Neural cell (in vitro differentiated cells): ENCODE measurements at regions not wholly inside any gene's neighbourhood (a gene's known extent, or its start where the extent isn't known, plus 50 kb on each side); places are given as distances from the start of the nearest gene placed in this dataset.

ENCODE experiments used
- EP300 ChIP-seq: fragments of 450-650 bp; conservative IDR thresholded peaks from 2 replicates; pipeline ENCODE4 v1.6.1; 2014; ENCODE audit warnings: antibody characterized with exemption, mild to moderate bottlenecking, moderate library complexity; ENCODE audit not compliant: poor library complexity, severe bottlenecking
- EZH2 ChIP-seq: fragments of 200-600, 300-800 bp; shearing (Covaris generic), sonication (generic); IDR thresholded peaks from 2 replicates; pipeline ENCODE4 v1.6.1; 2014; ENCODE audit warnings: antibody characterized with exemption, low read length, borderline replicate concordance, mild to moderate bottlenecking; ENCODE audit not compliant: insufficient read depth, poor library complexity, severe bottlenecking
- MXI1 ChIP-seq: fragments of 450-650 bp; conservative IDR thresholded peaks from 2 replicates; pipeline ENCODE4 v1.6.1; 2014; ENCODE audit warnings: antibody characterized with exemption, mild to moderate bottlenecking; ENCODE audit not compliant: poor library complexity, severe bottlenecking
- POLR2AphosphoS5 ChIP-seq: IDR thresholded peaks from 2 replicates; pipeline ENCODE4 v1.6.1; 2012
- RAD21 ChIP-seq: fragments of 450-650 bp; conservative IDR thresholded peaks from 2 replicates; pipeline ENCODE4 v1.6.1; 2014; ENCODE audit warnings: antibody characterized with exemption, mild to moderate bottlenecking, moderate library complexity
- REST ChIP-seq: IDR thresholded peaks from 2 replicates; pipeline ENCODE4 v1.6.1; 2012; ENCODE audit warnings: borderline replicate concordance
- TAF1 ChIP-seq: IDR thresholded peaks from 2 replicates; pipeline ENCODE4 v1.6.1; 2012; ENCODE audit warnings: low read depth
- TF ChIP-seq, protein P1 (sequence below): fragments of 450-650 bp; IDR thresholded peaks from 2 replicates; pipeline ENCODE4 v1.5.1; 2014; ENCODE audit warnings: antibody characterized with exemption, mild to moderate bottlenecking, moderate library complexity; ENCODE audit not compliant: poor library complexity, severe bottlenecking

DNA sequence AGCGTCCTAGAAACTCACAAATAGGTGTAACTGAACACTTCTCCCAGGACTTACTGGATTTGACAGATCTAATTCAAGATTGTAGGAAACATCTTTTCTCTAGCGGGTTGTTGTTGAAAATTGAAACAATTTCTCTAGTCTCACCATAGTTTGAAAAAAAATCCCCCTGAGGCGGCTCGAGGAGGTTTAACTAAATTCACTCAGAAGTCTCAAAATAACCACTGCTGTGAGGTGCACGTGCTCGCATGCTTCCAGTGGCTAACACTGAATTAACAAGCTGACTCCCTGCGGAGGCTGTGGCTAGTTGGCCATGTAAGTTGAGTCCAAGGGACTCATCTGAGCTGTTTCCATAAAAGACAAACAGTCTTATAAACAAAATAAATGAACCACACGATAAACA, 503.9 kb downstream of the OCA2 start:
- TF ChIP-seq, protein P1, sequence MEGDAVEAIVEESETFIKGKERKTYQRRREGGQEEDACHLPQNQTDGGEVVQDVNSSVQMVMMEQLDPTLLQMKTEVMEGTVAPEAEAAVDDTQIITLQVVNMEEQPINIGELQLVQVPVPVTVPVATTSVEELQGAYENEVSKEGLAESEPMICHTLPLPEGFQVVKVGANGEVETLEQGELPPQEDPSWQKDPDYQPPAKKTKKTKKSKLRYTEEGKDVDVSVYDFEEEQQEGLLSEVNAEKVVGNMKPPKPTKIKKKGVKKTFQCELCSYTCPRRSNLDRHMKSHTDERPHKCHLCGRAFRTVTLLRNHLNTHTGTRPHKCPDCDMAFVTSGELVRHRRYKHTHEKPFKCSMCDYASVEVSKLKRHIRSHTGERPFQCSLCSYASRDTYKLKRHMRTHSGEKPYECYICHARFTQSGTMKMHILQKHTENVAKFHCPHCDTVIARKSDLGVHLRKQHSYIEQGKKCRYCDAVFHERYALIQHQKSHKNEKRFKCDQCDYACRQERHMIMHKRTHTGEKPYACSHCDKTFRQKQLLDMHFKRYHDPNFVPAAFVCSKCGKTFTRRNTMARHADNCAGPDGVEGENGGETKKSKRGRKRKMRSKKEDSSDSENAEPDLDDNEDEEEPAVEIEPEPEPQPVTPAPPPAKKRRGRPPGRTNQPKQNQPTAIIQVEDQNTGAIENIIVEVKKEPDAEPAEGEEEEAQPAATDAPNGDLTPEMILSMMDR = no peak
- TF ChIP-seq EZH2 (no peak), MXI1 (no peak), TAF1 (no peak), EP300 (no peak), POLR2AphosphoS5 (no peak), REST (no peak), RAD21 (no peak)
